ENCODE measurements at regions not wholly inside any gene's neighbourhood (a gene's known extent, or its start where the extent isn't known, plus 50 kb on each side); places are given as distances from the start of the nearest gene placed in this dataset.

- TF ChIP-seq CTCF (IDR thresholded peaks at IDR 0.05) (no peak), POLR2AphosphoS5 (IDR thresholded peaks at IDR 0.05) (no peak)
Measured at GRCh38 chr10:55628260-55628701, 732.8 kb downstream of the ZWINT start.
